ENCODE measurements at regions not wholly inside any gene's neighbourhood (a gene's known extent, or its start where the extent isn't known, plus 50 kb on each side); places are given as distances from the start of the nearest gene placed in this dataset.

- TF ChIP-seq EZH2phosphoT487 (IDR thresholded peaks at IDR 0.05; ENCODE audit: insufficient read depth, low read depth) (no peak), EZH2 (IDR thresholded peaks at IDR 0.05; ENCODE audit: insufficient read depth, poor library complexity, severe bottlenecking) (no peak)
These were observed 178.0 kb upstream of the SPHKAP start for GRCh38 chr2:228359473-228359872.
